NCI-H2081 (cell line): ENCODE measurements at regions not wholly inside any gene's neighbourhood (a gene's known extent, or its start where the extent isn't known, plus 50 kb on each side); places are given as distances from the start of the nearest gene placed in this dataset.
"Not testable (repeated sequence)": the region's sequence is repeated elsewhere in the genome, so short reads cannot be mapped to it uniquely, and the experiment has no call there.

ENCODE experiments used
- DNase-seq, 2 experiments: peaks; one replicate each; lab custom pipeline; 2025; lab: John Stamatoyannopoulos, UW

GRCh38 chr4:148643851-148644250 is 201.6 kb upstream of the NR3C2 start:
- DNase-seq, result no peak

GRCh38 chr4:148642907-148643306 is 200.7 kb upstream of the NR3C2 start:
- DNase-seq, result no peak

- not testable (repeated sequence) for DNase-seq
These were observed 195.9 kb upstream of the NR3C2 start for GRCh38 chr4:148638079-148638478.

- DNase-seq, result not testable (repeated sequence)
These were observed 195.2 kb upstream of the NR3C2 start for GRCh38 chr4:148637453-148637852.

- no peak for DNase-seq
These were observed 192.3 kb upstream of the NR3C2 start for GRCh38 chr4:148634476-148634875.

GRCh38 chr4:148633720-148634119 is 191.5 kb upstream of the NR3C2 start:
- no peak for DNase-seq

GRCh38 chr4:148632476-148632875 is 190.3 kb upstream of the NR3C2 start:
- no peak for DNase-seq

GRCh38 chr4:148630051-148630450 is 187.8 kb upstream of the NR3C2 start:
- DNase-seq, result no peak

GRCh38 chr4:148618856-148619255 is 176.6 kb upstream of the NR3C2 start:
- DNase-seq, result no peak

GRCh38 chr4:148608968-148609367 is 166.8 kb upstream of the NR3C2 start:
- DNase-seq, result no peak

- DNase-seq, result peak in 1 of 2 experiments; percentile 2
These were observed 156.4 kb upstream of the NR3C2 start for GRCh38 chr4:148598418-148599207.

GRCh38 chr4:148589182-148589581 is 147.0 kb upstream of the NR3C2 start:
- no peak for DNase-seq

GRCh38 chr4:148575577-148575976 is 133.4 kb upstream of the NR3C2 start:
- no peak for DNase-seq

GRCh38 chr4:148574911-148575310 is 132.7 kb upstream of the NR3C2 start:
- no peak for DNase-seq

GRCh38 chr4:148574502-148574901 is 132.3 kb upstream of the NR3C2 start:
- no peak for DNase-seq

- no peak for DNase-seq
These were observed 131.9 kb upstream of the NR3C2 start for GRCh38 chr4:148574066-148574465.

- no peak for DNase-seq
These were observed 131.1 kb upstream of the NR3C2 start for GRCh38 chr4:148573296-148573695.

- DNase-seq, result no peak
These were observed 123.6 kb upstream of the NR3C2 start for GRCh38 chr4:148565801-148566200.

GRCh38 chr4:148563684-148564083 is 121.5 kb upstream of the NR3C2 start:
- no peak for DNase-seq

GRCh38 chr4:148561467-148561866 is 119.3 kb upstream of the NR3C2 start:
- no peak for DNase-seq

GRCh38 chr4:148557793-148558192 is 115.6 kb upstream of the NR3C2 start:
- no peak for DNase-seq

GRCh38 chr4:148550788-148551187 is 108.6 kb upstream of the NR3C2 start:
- no peak for DNase-seq

- no peak for DNase-seq
These were observed 100.9 kb upstream of the NR3C2 start for GRCh38 chr4:148542922-148543623.
